RPMI8226 (cell line): ENCODE measurements at regions not wholly inside any gene's neighbourhood (a gene's known extent, or its start where the extent isn't known, plus 50 kb on each side); places are given as distances from the start of the nearest gene placed in this dataset.

Source experiments
- DNase-seq: peaks from one replicate; pipeline ENCODE4 v3.0.0-alpha.2; 2015

DNA sequence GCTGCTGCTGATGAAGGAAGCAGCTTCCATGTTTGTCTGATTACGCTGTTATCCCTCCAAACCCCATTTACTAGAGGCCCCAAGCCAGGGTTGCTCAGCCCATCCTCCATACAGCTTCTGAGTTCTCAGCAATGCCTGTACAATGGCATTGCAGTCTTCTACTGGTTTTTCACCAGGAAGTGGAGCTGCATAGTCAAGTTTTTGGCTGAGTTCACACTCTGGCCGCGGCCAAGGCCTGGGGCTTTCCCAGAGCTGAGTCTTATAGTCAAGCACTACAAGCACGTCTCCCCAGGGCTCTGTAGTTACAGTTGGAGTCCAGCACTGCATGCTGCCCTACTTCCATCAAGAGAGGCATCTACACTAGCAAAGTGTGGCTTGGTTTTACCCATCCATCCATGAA is 182.5 kb downstream of the POU4F1 start:
- DNase-seq = no peak

- no peak for DNase-seq
Observed at GRCh38 chr13:78413887-78414553, 189.3 kb downstream of the POU4F1 start.

DNA sequence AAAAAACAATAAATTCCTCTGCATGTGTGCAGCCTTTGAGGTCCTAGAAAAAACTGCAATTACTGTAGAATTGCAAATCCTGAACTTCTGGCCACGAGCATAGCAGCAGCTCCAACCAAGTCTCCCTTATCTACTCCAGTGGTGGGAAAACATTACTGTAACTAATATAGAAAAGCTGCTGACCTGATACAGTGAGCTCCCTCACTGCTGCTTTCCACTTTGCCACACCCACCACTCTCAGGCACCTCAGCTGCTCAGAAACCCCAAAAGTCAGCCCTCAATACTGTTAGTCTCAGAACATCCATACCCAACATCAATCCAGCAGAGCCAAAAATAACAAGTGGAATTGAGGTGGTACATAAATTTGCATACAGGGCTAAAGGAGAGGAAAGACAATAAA is 192.5 kb downstream of the POU4F1 start:
- DNase-seq = no peak

GRCh38 chr13:78410164-78410563 is 193.2 kb downstream of the POU4F1 start:
- no peak for DNase-seq

GRCh38 chr13:78409172-78409571 is 194.2 kb downstream of the POU4F1 start:
- DNase-seq = peak; percentile 2

- no peak for DNase-seq
Observed at GRCh38 chr13:78404846-78405360, 198.4 kb downstream of the POU4F1 start.

DNA sequence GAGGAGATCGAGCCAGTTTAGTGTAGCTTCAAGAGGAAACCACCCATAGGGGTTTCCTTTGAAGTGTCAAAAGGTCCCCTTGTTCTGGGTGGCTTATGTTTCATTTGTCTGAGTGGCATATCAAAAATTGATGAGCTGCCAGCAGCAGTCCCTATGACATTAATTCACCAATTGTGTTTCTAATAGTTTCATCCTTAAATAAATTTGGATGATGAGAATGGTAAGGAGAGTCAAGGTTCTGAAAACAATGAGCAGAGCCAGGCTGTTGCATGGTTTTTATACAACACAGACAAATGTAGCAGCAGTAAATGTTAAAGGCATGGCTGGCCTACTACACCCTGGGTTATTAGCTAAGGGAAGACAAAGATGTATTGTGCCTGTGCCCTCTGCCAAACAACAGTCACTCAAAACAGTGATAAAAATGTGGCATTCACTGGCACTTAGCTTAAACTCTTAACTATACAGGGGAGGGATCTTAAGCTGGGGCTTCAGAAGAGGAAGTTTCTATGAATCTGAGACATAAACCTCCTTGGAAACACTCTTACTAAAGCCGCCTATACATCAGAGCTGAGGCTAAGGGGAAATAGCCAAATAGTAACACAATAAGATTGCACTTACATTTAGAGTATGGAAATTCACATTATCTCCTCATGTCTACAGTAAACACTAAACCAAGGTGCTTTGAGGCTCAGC is 200.5 kb downstream of the POU4F1 start:
- no peak for DNase-seq

- DNase-seq = no peak
Observed at GRCh38 chr13:78401873-78402707, 201.3 kb downstream of the POU4F1 start.

DNA sequence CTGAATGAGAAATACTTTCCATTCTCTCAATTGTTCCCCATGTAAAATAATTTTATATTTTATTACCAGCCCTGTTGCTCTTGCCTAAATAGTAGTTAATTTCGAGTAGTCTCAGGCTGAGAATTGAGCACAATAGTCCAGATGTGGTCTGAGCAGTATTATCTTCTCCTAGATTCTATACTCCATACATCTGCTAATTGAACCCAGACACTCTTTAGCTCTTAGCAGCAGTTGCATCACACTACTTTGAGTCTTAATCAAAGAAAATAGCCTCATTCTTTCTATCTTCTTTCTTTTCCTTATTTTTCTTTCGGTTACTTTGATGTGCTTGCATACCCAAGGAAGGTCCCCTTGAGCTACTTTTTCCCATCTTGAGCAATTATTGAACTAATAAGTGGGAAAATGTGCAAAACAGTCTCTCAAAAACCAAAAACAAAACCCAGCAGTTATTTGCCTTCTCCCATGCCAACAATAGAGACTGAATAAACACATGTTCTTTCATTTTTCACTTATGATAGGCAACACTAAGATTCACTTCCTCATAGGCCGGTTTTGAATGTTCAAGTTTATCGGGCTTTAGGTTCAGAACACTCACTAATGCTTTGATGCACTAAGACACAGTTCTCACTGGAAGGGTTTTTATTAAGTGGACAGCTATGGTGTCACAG is 204.5 kb downstream of the POU4F1 start:
- no peak for DNase-seq

- no peak for DNase-seq
Observed at GRCh38 chr13:78393286-78394142, 209.8 kb downstream of the POU4F1 start.

- DNase-seq = no peak
Observed at GRCh38 chr13:78383899-78384298, 219.5 kb downstream of the POU4F1 start.

GRCh38 chr13:78383071-78383484 is 220.3 kb downstream of the POU4F1 start:
- no peak for DNase-seq

DNA sequence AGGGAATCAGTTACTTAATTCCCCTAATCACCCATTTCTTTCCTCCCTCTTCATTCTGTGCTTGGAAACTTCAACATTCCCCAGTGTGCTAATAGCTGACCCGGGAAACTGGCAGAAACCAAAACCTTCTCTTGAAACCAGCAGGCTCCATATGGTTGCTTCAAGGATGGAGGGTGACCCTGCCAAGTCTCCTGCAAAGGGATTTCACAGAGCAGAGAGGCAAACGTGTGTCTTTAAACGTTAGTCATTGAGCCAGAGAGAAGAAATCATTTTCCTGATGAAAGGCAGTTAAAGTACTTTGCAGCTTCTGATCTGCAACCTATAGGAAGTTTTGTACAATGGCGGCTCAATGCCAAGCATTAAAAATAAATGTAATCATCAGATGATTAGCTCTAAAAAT is 220.9 kb downstream of the POU4F1 start:
- DNase-seq = no peak

DNA sequence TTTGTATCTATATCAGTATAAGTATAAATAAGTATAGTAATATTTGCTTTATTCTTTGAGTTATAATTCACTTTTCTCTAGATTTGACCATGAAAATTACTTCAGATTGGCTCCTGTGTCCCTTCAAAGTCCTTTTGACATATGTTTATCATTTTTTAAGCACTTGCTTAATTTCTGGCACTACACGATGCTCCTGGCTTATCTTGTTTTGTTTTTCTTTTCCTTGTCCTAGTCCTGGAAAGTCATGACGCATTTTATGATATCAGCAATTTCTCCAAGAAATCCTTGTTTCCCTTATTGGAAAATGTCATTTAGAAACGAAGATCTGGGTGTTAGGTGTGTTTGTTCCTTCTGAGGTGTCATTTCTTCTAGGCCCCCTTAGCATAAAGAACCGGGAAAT is 226.5 kb downstream of the POU4F1 start:
- DNase-seq = no peak

- no peak for DNase-seq
Observed at GRCh38 chr13:78376033-78376432, 227.3 kb downstream of the POU4F1 start.

DNA sequence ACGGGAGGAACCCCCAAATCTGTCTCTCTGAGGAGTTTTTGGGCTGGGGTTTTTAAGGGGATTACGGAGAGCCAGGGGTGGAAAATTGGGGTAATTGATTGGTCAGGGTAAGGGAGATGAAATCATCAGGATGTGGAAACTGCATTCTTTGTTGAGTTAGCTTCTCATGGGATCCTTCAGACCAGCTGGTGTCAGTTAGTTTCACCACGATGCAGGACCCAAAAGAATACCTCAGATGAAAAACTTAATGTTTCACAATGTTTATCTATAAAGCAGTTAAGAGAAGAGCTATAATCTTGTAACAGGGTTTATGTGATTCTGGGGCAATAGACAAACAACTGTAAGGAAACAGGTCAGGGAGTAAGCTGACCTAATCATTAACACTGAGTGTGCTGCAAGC is 230.8 kb downstream of the POU4F1 start:
- DNase-seq = no peak

- DNase-seq = no peak
Observed at GRCh38 chr13:78370231-78370630, 233.1 kb downstream of the POU4F1 start.

- DNase-seq = no peak
Observed at GRCh38 chr13:78364711-78365110, 238.6 kb downstream of the POU4F1 start.

GRCh38 chr13:78341032-78341431 is 262.3 kb downstream of the POU4F1 start:
- no peak for DNase-seq

DNA sequence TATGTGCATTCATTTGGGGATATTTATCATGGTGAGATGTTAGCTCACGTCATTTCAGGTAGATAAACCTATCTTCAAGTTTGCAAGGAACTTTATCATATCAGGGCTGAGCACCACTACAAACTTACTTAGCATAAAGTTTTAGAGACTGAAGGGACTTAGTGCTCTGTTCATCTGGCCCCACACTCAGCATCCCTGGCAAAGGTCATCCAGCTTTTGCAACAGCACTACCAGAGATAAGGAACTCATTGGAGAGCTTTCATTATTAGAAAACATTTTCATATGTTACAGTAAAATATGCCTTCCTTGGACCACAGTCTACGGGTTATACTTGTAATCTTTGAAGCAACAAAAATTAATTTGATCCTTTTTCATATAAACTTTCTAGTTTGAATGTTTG is 263.4 kb downstream of the POU4F1 start:
- no peak for DNase-seq

GRCh38 chr13:78334059-78334458 is 269.3 kb downstream of the POU4F1 start:
- DNase-seq = no peak

DNA sequence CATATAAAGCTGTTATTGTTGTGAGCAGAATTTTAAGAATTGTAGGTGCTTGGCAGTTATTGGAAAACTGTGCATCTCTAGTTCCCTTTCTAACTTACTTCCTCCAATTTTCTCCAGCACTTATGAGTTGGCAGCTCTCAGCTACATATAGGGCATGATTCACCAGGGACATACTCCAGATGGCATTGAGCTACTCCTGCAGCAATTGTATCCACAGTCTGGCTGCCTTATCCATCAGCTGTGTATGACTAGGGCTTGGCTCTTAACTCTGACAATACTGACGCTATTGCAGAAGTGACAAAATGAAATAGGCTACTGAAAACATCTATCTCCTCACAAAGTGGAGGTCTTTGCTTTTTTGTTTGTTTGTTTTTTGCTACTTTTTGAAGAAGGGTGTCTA is 276.7 kb downstream of the POU4F1 start:
- no peak for DNase-seq
